Parathyroid adenoma (tissue), 2 donors: ENCODE measurements at regions not wholly inside any gene's neighbourhood (a gene's known extent, or its start where the extent isn't known, plus 50 kb on each side); places are given as distances from the start of the nearest gene placed in this dataset.

Source experiments
- H2AFZ ChIP-seq: fragments of 300-600 bp; sonication (generic); one replicate; pipeline ENCODE4 v1.7.0; 2017; ENCODE audit warnings: antibody characterized with exemption, mild to moderate bottlenecking
- H3K27ac ChIP-seq: fragments of 300-600 bp; sonication (generic); one replicate; pipeline ENCODE4 v1.7.0; 2017
- H3K27me3 ChIP-seq: fragments of 300-600 bp; sonication (generic); one replicate; pipeline ENCODE4 v1.7.0; 2017; ENCODE audit warnings: low read length; ENCODE audit not compliant: control insufficient read depth, insufficient read depth
- H3K36me3 ChIP-seq: fragments of 300-600 bp; sonication (generic); one replicate; pipeline ENCODE4 v1.7.0; 2017; ENCODE audit warnings: low read length; ENCODE audit not compliant: control insufficient read depth, insufficient read depth
- H3K4me1 ChIP-seq: fragments of 300-600 bp; sonication (generic); one replicate; pipeline ENCODE4 v1.7.0; 2017; ENCODE audit warnings: control low read depth
- H3K4me2 ChIP-seq: fragments of 300-600 bp; sonication (generic); one replicate; pipeline ENCODE4 v1.7.0; 2017; ENCODE audit warnings: low read length
- H3K4me3 ChIP-seq: fragments of 300-600 bp; sonication (generic); one replicate; pipeline ENCODE4 v1.7.0; 2017; ENCODE audit warnings: low read depth, low read length
- H3K79me2 ChIP-seq: fragments of 300-600 bp; sonication (generic); one replicate; pipeline ENCODE4 v1.7.0; 2017; ENCODE audit warnings: control low read depth
- H3K9ac ChIP-seq: fragments of 300-600 bp; sonication (generic); one replicate; pipeline ENCODE4 v1.7.0; 2017; ENCODE audit warnings: mild to moderate bottlenecking
- H3K9me3 ChIP-seq: fragments of 300-600 bp; sonication (generic); one replicate; pipeline ENCODE4 v1.7.0; 2017; ENCODE audit warnings: low read length; ENCODE audit not compliant: control insufficient read depth
- TF ChIP-seq, protein P1 (sequence below): fragments of 300-600 bp; sonication (generic); IDR thresholded peaks from one replicate; pipeline ENCODE4 v1.7.0; 2017; ENCODE audit warnings: antibody characterized with exemption, mild to moderate bottlenecking
- donor health status: primary hyperparathyroidism.

DNA sequence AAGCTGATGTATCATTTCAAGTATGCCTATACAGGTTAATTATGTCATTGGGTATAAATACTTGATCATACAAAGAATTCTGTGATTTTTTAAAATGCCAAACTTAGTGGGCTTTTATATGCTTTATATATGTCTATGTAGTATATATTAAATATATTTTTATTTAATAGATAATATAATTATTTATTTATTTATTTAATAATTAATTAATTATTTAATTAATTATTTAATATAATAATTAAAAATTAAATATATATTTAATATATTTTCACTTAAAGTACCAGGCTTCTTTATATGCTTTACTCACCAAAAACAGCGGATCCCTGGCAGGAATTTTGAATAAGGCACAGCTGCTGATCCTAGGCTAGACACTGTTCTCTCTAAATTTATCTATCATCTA is 687.0 kb downstream of the VGLL3 start:
- no peak overlapping the region for H3K4me3 ChIP-seq
- no peak overlapping the region for H3K9ac ChIP-seq
- H3K27me3 ChIP-seq = no peaks in the 10 kb centered on the region
- H3K4me2 ChIP-seq = no peak overlapping the region
- H3K36me3 ChIP-seq = no peaks in the 10 kb centered on the region
- H3K4me1 ChIP-seq = no peaks in the 10 kb centered on the region
- H2AFZ ChIP-seq = no peak overlapping the region
- H3K27ac ChIP-seq = no peak overlapping the region
- TF ChIP-seq, protein P1, sequence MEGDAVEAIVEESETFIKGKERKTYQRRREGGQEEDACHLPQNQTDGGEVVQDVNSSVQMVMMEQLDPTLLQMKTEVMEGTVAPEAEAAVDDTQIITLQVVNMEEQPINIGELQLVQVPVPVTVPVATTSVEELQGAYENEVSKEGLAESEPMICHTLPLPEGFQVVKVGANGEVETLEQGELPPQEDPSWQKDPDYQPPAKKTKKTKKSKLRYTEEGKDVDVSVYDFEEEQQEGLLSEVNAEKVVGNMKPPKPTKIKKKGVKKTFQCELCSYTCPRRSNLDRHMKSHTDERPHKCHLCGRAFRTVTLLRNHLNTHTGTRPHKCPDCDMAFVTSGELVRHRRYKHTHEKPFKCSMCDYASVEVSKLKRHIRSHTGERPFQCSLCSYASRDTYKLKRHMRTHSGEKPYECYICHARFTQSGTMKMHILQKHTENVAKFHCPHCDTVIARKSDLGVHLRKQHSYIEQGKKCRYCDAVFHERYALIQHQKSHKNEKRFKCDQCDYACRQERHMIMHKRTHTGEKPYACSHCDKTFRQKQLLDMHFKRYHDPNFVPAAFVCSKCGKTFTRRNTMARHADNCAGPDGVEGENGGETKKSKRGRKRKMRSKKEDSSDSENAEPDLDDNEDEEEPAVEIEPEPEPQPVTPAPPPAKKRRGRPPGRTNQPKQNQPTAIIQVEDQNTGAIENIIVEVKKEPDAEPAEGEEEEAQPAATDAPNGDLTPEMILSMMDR = no peak
- H3K9me3 ChIP-seq = no peaks in the 10 kb centered on the region
- no peaks in the 10 kb centered on the region for H3K79me2 ChIP-seq

DNA sequence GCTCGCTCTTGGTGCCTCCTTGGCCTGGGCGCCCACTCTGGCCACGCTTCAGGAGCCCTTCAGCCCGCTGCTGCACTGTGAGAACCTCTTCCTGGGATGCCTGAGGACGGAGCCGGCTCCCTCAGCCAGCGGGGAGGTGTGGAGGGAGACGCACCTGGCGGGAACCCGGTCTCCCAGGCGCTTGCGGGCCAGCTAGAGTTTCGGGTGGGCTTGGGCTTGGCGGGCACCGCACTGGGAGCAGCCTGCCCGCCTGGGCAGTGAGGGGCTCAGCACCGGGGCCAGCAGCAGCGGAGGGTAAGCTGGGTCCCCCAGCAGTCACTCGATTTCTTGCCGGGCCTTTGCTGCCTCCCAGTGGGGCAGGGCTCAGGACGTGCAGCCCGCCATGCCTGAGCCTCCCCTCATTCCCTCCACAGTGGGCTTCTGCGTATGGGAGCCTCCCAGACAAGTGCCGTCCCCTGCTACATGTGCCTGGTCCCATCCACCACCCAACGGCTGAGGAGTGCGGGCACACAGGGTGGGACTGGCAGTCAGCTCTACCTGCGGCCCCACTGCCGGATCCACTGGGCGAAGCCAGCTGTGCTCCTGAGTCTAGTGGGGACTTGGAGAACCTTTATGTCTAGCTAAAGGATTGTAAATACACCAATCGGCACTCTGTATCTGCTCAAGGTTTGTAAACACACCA is 708.7 kb downstream of the VGLL3 start:
- Histone ChIP-seq H3K4me2 (no peak overlapping the region), H2AFZ (no peak overlapping the region), H3K79me2 (no peaks in the 10 kb centered on the region), H3K4me1 (no peaks in the 10 kb centered on the region), H3K27ac (no peak overlapping the region), H3K36me3 (no peaks in the 10 kb centered on the region), H3K4me3 (no peak overlapping the region), H3K27me3 (no peaks in the 10 kb centered on the region), H3K9me3 (no peaks in the 10 kb centered on the region), H3K9ac (no peak overlapping the region)
- TF ChIP-seq, protein P1 = no peak

DNA sequence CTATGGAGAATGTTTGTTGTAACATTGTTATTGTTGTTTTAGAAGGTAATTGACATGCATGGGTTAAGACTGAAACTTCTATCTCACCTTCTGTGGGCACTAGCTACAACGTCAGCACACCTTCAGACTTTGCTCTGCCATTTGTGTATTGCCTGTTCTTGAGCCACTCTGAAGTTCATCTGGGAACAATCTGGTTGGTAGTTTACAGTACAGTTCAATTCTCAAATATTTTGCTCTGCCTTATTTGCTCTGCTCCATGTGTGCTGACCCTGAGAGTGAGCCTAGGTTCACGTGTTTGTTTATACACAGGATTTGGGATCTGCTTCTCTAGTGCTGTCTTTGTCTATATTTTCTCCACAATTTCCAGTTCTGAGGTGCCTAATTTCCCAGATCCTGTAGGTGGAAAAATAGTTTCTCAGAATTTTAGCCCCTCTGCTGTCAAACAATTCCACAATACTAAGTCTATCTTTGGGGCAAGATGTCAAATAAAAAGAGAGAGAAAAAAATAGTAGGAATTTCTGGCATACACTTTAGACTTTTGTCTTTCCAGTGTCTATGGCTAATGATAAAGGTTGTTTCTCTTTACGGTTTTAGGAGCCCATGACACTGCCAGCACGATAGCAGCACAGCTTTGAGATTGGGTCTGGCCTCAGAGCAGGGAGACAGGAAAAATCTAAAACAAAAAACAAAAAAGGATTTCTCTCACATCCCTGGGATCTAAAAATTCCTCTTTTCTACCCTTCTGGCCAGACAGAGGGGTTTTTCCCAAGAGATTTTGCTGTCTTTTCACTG is 721.4 kb downstream of the VGLL3 start:
- H3K4me3 ChIP-seq = no peak overlapping the region
- no peak overlapping the region for H3K27ac ChIP-seq

DNA sequence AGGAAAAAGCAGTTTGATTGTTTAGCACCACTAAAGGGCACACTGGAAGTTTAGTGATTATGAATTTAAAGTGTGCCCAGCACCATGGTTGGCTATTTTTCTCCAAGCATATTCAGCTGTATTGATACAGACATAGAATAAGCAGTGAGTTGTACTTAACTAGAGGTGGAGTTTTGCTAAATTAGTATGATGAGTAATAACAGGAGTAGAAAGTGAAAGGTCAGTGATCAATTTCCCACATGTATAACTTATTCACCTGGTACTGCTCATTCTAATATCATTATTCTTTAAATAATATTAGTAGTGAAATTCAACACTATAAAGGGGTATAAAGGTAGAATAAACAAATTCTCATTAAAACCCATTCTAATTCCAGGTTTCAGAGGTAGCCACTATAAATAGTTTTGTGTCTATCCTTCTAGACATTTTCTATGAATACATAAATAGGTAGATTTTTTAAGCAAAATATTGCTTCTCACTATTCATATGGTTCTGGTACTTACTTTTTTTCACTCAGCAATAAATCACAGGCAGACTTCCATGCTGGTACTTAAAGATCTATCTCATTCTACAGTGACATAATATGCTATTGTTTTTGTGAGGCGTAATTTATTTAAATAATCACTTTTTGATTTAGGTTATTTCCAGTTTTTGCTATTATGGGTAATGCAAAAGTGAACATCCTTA is 732.9 kb downstream of the VGLL3 start:
- H3K27me3 ChIP-seq = no peaks in the 10 kb centered on the region
- no peak overlapping the region for H3K4me3 ChIP-seq
- no peaks in the 10 kb centered on the region for H3K9me3 ChIP-seq
- no peaks in the 10 kb centered on the region for H3K79me2 ChIP-seq
- H3K36me3 ChIP-seq = no peaks in the 10 kb centered on the region
- no peaks in the 10 kb centered on the region for H3K4me1 ChIP-seq
- no peak overlapping the region for H3K9ac ChIP-seq
- no peak overlapping the region for H3K4me2 ChIP-seq
- H3K27ac ChIP-seq = no peak overlapping the region
- no peak overlapping the region for H2AFZ ChIP-seq
- TF ChIP-seq, protein P1 = no peak

More for the DNA sequence above, 721.4 kb downstream of the VGLL3 start:
- H3K79me2 ChIP-seq = no peaks in the 10 kb centered on the region
- H3K9ac ChIP-seq = no peak overlapping the region
- H3K4me1 ChIP-seq = no peaks in the 10 kb centered on the region
- no peaks in the 10 kb centered on the region for H3K9me3 ChIP-seq
- no peaks in the 10 kb centered on the region for H3K27me3 ChIP-seq
- TF ChIP-seq, protein P1 = no peak
- H2AFZ ChIP-seq = no peak overlapping the region
- no peak overlapping the region for H3K4me2 ChIP-seq
- H3K36me3 ChIP-seq = no peaks in the 10 kb centered on the region
